ENCODE measurements at regions not wholly inside any gene's neighbourhood (a gene's known extent, or its start where the extent isn't known, plus 50 kb on each side); places are given as distances from the start of the nearest gene placed in this dataset.
"Not testable (repeated sequence)": the region's sequence is repeated elsewhere in the genome, so short reads cannot be mapped to it uniquely, and the experiment has no call there.

GRCh38 chr7:84865560-84865959 lies 321.3 kb downstream of the SEMA3D start:
- H3K9me3 ChIP-seq (ENCODE audit: insufficient read depth, low read depth, low read length) = no peaks in the 10 kb centered on the region
- no peaks in the 10 kb centered on the region for H3F3A ChIP-seq (ENCODE audit: low read depth)
- H3K36me3 ChIP-seq (ENCODE audit: insufficient read depth, low read length) = no peaks in the 10 kb centered on the region
- no peak overlapping the region for H2AFZ ChIP-seq (ENCODE audit: low read length)
- H3K4me1 ChIP-seq (ENCODE audit: insufficient read depth, low read length, poor library complexity, severe bottlenecking) = no peaks in the 10 kb centered on the region
- H3K79me2 ChIP-seq (ENCODE audit: insufficient read depth, low read length) = no peaks in the 10 kb centered on the region
- H3K27me3 ChIP-seq (ENCODE audit: insufficient read depth, low read length, poor library complexity, severe bottlenecking) = no peaks in the 10 kb centered on the region
- no peaks in the 10 kb centered on the region for H3K9me2 ChIP-seq (replicated peaks; ENCODE audit: low read depth, low read length)
- H3K4me2 ChIP-seq (ENCODE audit: low read depth, low read length, poor library complexity, severe bottlenecking) = no peak overlapping the region
- no peak overlapping the region for H3K9ac ChIP-seq (ENCODE audit: low read depth, low read length, poor library complexity, severe bottlenecking)
- no peak for TF ChIP-seq EZH2phosphoT487 (IDR thresholded peaks at IDR 0.05; ENCODE audit: borderline replicate concordance)
- no peak for TF ChIP-seq CTCF (conservative IDR thresholded peaks at IDR 0.05; ENCODE audit: low read length)
- no peak overlapping the region for H3K4me3 ChIP-seq (ENCODE audit: low read length, poor library complexity, severe bottlenecking)
- no peaks in the 10 kb centered on the region for H4K20me1 ChIP-seq (ENCODE audit: insufficient read depth, low read length, poor library complexity, severe bottlenecking)

GRCh38 chr7:84857336-84857735 lies 329.5 kb downstream of the SEMA3D start:
- Histone ChIP-seq H3K9me2 (replicated peaks; ENCODE audit: low read depth, low read length) (no peaks in the 10 kb centered on the region), H2AFZ (ENCODE audit: low read length) (no peak overlapping the region), H3K4me3 (ENCODE audit: low read length, poor library complexity, severe bottlenecking) (no peak overlapping the region), H3K9me3 (ENCODE audit: insufficient read depth, low read depth, low read length) (no peaks in the 10 kb centered on the region), H3K4me2 (ENCODE audit: low read depth, low read length, poor library complexity, severe bottlenecking) (no peak overlapping the region), H3K79me2 (ENCODE audit: insufficient read depth, low read length) (no peaks in the 10 kb centered on the region), H3K36me3 (ENCODE audit: insufficient read depth, low read length) (no peaks in the 10 kb centered on the region), H3K9ac (ENCODE audit: low read depth, low read length, poor library complexity, severe bottlenecking) (no peak overlapping the region), H4K20me1 (ENCODE audit: insufficient read depth, low read length, poor library complexity, severe bottlenecking) (no peaks in the 10 kb centered on the region), H3K4me1 (ENCODE audit: insufficient read depth, low read length, poor library complexity, severe bottlenecking) (no peaks in the 10 kb centered on the region), H3F3A (ENCODE audit: low read depth) (no peaks in the 10 kb centered on the region), H3K27me3 (ENCODE audit: insufficient read depth, low read length, poor library complexity, severe bottlenecking) (no peaks in the 10 kb centered on the region)
- TF ChIP-seq EZH2phosphoT487 (IDR thresholded peaks at IDR 0.05; ENCODE audit: borderline replicate concordance) (no peak), CTCF (conservative IDR thresholded peaks at IDR 0.05; ENCODE audit: low read length) (no peak)

- Histone ChIP-seq H3K9ac (ENCODE audit: low read depth, low read length, poor library complexity, severe bottlenecking) (no peak overlapping the region), H3K27me3 (ENCODE audit: insufficient read depth, low read length, poor library complexity, severe bottlenecking) (no peaks in the 10 kb centered on the region), H3K9me3 (ENCODE audit: insufficient read depth, low read depth, low read length) (no peaks in the 10 kb centered on the region), H3K79me2 (ENCODE audit: insufficient read depth, low read length) (no peaks in the 10 kb centered on the region), H3K9me2 (replicated peaks; ENCODE audit: low read depth, low read length) (no peaks in the 10 kb centered on the region), H3K4me1 (ENCODE audit: insufficient read depth, low read length, poor library complexity, severe bottlenecking) (no peaks in the 10 kb centered on the region), H3K4me2 (ENCODE audit: low read depth, low read length, poor library complexity, severe bottlenecking) (no peak overlapping the region), H4K20me1 (ENCODE audit: insufficient read depth, low read length, poor library complexity, severe bottlenecking) (no peaks in the 10 kb centered on the region), H3K36me3 (ENCODE audit: insufficient read depth, low read length) (no peaks in the 10 kb centered on the region), H3K4me3 (ENCODE audit: low read length, poor library complexity, severe bottlenecking) (no peak overlapping the region), H2AFZ (ENCODE audit: low read length) (no peak overlapping the region), H3F3A (ENCODE audit: low read depth) (no peaks in the 10 kb centered on the region)
- TF ChIP-seq CTCF (conservative IDR thresholded peaks at IDR 0.05; ENCODE audit: low read length) (no peak), EZH2phosphoT487 (IDR thresholded peaks at IDR 0.05; ENCODE audit: borderline replicate concordance) (no peak)
These were observed 331.1 kb downstream of the SEMA3D start for GRCh38 chr7:84855758-84856157.

- not testable (repeated sequence) for H3K9ac ChIP-seq (ENCODE audit: low read depth, low read length, poor library complexity, severe bottlenecking); H3K27me3 ChIP-seq (ENCODE audit: insufficient read depth, low read length, poor library complexity, severe bottlenecking); H3K9me2 ChIP-seq (replicated peaks; ENCODE audit: low read depth, low read length); H2AFZ ChIP-seq (ENCODE audit: low read length); H3K4me2 ChIP-seq (ENCODE audit: low read depth, low read length, poor library complexity, severe bottlenecking); H3K4me3 ChIP-seq (ENCODE audit: low read length, poor library complexity, severe bottlenecking); H3F3A ChIP-seq (ENCODE audit: low read depth); H3K9me3 ChIP-seq (ENCODE audit: insufficient read depth, low read depth, low read length); H4K20me1 ChIP-seq (ENCODE audit: insufficient read depth, low read length, poor library complexity, severe bottlenecking); H3K36me3 ChIP-seq (ENCODE audit: insufficient read depth, low read length); H3K79me2 ChIP-seq (ENCODE audit: insufficient read depth, low read length); H3K4me1 ChIP-seq (ENCODE audit: insufficient read depth, low read length, poor library complexity, severe bottlenecking)
These were observed 337.9 kb downstream of the SEMA3D start for GRCh38 chr7:84848974-84849372.

Measured in Loucy (cell line).